ENCODE measurements at regions not wholly inside any gene's neighbourhood (a gene's known extent, or its start where the extent isn't known, plus 50 kb on each side); places are given as distances from the start of the nearest gene placed in this dataset.

DNA sequence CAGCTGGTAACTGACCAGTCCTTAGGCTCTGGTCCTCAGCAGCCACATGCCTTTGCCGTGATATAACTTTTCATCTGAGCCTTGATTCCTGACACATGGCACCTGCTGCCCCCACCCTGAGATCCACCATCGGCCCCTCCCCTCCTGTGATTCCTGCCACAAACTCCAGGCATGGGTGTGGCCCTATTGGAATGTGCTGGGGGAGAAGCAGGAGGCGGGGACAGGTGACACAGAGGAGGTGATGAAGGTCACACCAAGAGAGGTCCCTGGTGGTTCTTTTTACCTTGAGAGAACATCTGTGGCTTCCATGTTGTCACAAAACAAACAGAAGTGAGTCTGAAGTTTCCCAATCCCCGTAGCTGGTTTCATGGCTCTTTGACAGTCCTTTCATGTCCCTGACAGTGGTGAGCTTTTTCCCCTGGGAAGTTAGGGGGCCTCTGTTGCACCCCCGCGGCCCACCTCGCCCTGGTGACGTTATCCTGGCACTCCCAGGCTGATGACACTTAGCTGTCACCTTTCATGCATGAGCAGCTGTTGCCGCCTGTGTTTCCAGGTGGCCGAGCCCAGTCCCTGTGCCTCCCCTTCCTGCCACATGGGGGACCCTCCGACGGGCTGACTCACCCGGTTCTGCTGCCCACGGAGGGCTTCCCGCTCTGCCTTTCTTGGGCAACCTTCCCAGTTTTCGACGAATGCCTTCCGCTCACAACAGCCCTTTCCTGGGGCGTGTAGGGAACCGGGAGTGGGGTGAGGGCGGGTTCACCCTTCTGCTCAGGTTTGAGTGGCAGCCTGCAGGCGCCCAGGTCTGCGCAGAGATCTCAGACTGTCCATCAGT is 66.3 kb upstream of the GLI2 start (continued):
- peak; percentile 51; the same call in 1 of the 2 replicates for TF ChIP-seq THRA (CRISPR knock-in tag; IDR thresholded peaks at IDR 0.05; ENCODE audit: borderline replicate concordance)
- TF ChIP-seq ZFP37 (CRISPR knock-in tag; IDR thresholded peaks at IDR 0.05; ENCODE audit: borderline replicate concordance) = no peak
- no peak for TF ChIP-seq SP5 (CRISPR knock-in tag; IDR thresholded peaks at IDR 0.05; ENCODE audit: borderline replicate concordance, low read depth)
- no peak for TF ChIP-seq ZFY (CRISPR knock-in tag; IDR thresholded peaks at IDR 0.05)
- TF ChIP-seq, protein P1, sequence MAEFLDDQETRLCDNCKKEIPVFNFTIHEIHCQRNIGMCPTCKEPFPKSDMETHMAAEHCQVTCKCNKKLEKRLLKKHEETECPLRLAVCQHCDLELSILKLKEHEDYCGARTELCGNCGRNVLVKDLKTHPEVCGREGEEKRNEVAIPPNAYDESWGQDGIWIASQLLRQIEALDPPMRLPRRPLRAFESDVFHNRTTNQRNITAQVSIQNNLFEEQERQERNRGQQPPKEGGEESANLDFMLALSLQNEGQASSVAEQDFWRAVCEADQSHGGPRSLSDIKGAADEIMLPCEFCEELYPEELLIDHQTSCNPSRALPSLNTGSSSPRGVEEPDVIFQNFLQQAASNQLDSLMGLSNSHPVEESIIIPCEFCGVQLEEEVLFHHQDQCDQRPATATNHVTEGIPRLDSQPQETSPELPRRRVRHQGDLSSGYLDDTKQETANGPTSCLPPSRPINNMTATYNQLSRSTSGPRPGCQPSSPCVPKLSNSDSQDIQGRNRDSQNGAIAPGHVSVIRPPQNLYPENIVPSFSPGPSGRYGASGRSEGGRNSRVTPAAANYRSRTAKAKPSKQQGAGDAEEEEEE (CRISPR knock-in tag; IDR thresholded peaks at IDR 0.05; ENCODE audit: borderline replicate concordance) = no peak
- peak; percentile 45 for TF ChIP-seq FOXC1 (CRISPR knock-in tag; IDR thresholded peaks at IDR 0.05; ENCODE audit: borderline replicate concordance)
- TF ChIP-seq, protein P2, sequence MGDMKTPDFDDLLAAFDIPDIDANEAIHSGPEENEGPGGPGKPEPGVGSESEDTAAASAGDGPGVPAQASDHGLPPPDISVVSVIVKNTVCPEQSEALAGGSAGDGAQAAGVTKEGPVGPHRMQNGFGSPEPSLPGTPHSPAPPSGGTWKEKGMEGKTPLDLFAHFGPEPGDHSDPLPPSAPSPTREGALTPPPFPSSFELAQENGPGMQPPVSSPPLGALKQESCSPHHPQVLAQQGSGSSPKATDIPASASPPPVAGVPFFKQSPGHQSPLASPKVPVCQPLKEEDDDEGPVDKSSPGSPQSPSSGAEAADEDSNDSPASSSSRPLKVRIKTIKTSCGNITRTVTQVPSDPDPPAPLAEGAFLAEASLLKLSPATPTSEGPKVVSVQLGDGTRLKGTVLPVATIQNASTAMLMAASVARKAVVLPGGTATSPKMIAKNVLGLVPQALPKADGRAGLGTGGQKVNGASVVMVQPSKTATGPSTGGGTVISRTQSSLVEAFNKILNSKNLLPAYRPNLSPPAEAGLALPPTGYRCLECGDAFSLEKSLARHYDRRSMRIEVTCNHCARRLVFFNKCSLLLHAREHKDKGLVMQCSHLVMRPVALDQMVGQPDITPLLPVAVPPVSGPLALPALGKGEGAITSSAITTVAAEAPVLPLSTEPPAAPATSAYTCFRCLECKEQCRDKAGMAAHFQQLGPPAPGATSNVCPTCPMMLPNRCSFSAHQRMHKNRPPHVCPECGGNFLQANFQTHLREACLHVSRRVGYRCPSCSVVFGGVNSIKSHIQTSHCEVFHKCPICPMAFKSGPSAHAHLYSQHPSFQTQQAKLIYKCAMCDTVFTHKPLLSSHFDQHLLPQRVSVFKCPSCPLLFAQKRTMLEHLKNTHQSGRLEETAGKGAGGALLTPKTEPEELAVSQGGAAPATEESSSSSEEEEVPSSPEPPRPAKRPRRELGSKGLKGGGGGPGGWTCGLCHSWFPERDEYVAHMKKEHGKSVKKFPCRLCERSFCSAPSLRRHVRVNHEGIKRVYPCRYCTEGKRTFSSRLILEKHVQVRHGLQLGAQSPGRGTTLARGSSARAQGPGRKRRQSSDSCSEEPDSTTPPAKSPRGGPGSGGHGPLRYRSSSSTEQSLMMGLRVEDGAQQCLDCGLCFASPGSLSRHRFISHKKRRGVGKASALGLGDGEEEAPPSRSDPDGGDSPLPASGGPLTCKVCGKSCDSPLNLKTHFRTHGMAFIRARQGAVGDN (CRISPR knock-in tag; IDR thresholded peaks at IDR 0.05) = peak; percentile 51
- peak; percentile 71 for TF ChIP-seq NR2C2 (CRISPR knock-in tag; IDR thresholded peaks at IDR 0.05; ENCODE audit: borderline replicate concordance)
- 0 out of 2 replicates have a peak, but pooled peaks have one; percentile 22 for TF ChIP-seq KMT2A (CRISPR knock-in tag; IDR thresholded peaks at IDR 0.05)
- no peak for TF ChIP-seq ASH2L (IDR thresholded peaks at IDR 0.05; ENCODE audit: insufficient read length, low read depth, low read length)
- no peak for TF ChIP-seq ZNF670 (CRISPR knock-in tag; IDR thresholded peaks at IDR 0.05; ENCODE audit: borderline replicate concordance)
- no peak for TF ChIP-seq TERF1 (CRISPR knock-in tag; IDR thresholded peaks at IDR 0.05)
- TF ChIP-seq, protein P3, sequence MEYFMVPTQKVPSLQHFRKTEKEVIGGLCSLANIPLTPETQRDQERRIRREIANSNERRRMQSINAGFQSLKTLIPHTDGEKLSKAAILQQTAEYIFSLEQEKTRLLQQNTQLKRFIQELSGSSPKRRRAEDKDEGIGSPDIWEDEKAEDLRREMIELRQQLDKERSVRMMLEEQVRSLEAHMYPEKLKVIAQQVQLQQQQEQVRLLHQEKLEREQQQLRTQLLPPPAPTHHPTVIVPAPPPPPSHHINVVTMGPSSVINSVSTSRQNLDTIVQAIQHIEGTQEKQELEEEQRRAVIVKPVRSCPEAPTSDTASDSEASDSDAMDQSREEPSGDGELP (IDR thresholded peaks at IDR 0.05; ENCODE audit: borderline replicate concordance, low read depth) = peak; percentile 76; the same call in 1 of the 2 replicates
- TF ChIP-seq ZKSCAN1 (IDR thresholded peaks at IDR 0.05; ENCODE audit: low read length) = no peak
- TF ChIP-seq ZNF136 (CRISPR knock-in tag; IDR thresholded peaks at IDR 0.05; ENCODE audit: low read depth) = no peak
- no peak for TF ChIP-seq NFATC3 (CRISPR knock-in tag; IDR thresholded peaks at IDR 0.05)
- TF ChIP-seq JUND (CRISPR knock-in tag; IDR thresholded peaks at IDR 0.05) = no peak
- no peak for TF ChIP-seq TEAD2 (CRISPR knock-in tag; IDR thresholded peaks at IDR 0.05)
- no peak for TF ChIP-seq ARHGAP35 (CRISPR knock-in tag; IDR thresholded peaks at IDR 0.05; ENCODE audit: borderline replicate concordance)
- TF ChIP-seq TBX2 (CRISPR knock-in tag; IDR thresholded peaks at IDR 0.05; ENCODE audit: borderline replicate concordance) = peak; percentile 66
